ENCODE measurements at regions not wholly inside any gene's neighbourhood (a gene's known extent, or its start where the extent isn't known, plus 50 kb on each side); places are given as distances from the start of the nearest gene placed in this dataset.
"Not testable (repeated sequence)": the region's sequence is repeated elsewhere in the genome, so short reads cannot be mapped to it uniquely, and the experiment has no call there.

GRCh38 chr18:70411307-70411706 lies 122.5 kb downstream of the SOCS6 start:
- DNase-seq = no peak

- DNase-seq = no peak
These were observed 116.2 kb downstream of the SOCS6 start for GRCh38 chr18:70405052-70405451.

- no peak for DNase-seq
These were observed 111.6 kb downstream of the SOCS6 start for GRCh38 chr18:70400476-70400875.

GRCh38 chr18:70398076-70398475 lies 109.2 kb downstream of the SOCS6 start:
- DNase-seq = no peak

GRCh38 chr18:70397259-70397925 lies 108.5 kb downstream of the SOCS6 start:
- no peak for DNase-seq

GRCh38 chr18:70395771-70396170 lies 106.9 kb downstream of the SOCS6 start:
- DNase-seq = not testable (repeated sequence)

GRCh38 chr18:70394672-70395071 lies 105.8 kb downstream of the SOCS6 start:
- no peak for DNase-seq

GRCh38 chr18:70390371-70391090 lies 101.7 kb downstream of the SOCS6 start:
- no peak for DNase-seq

- not testable (repeated sequence) for DNase-seq
These were observed 100.2 kb downstream of the SOCS6 start for GRCh38 chr18:70389036-70389435.

- no peak for DNase-seq
These were observed 98.2 kb downstream of the SOCS6 start for GRCh38 chr18:70387027-70387426.

- DNase-seq = no peak
These were observed 97.7 kb downstream of the SOCS6 start for GRCh38 chr18:70386582-70386981.

- DNase-seq = no peak
These were observed 96.6 kb downstream of the SOCS6 start for GRCh38 chr18:70385474-70385873.

- DNase-seq = no peak
These were observed 95.4 kb downstream of the SOCS6 start for GRCh38 chr18:70384181-70384790.

- DNase-seq = no peak
These were observed 94.3 kb downstream of the SOCS6 start for GRCh38 chr18:70382992-70383717.

- no peak for DNase-seq
These were observed 93.2 kb downstream of the SOCS6 start for GRCh38 chr18:70382017-70382416.

- no peak for DNase-seq
These were observed 92.4 kb downstream of the SOCS6 start for GRCh38 chr18:70380915-70381896.
